GM03348 (cell line): ENCODE measurements at regions not wholly inside any gene's neighbourhood (a gene's known extent, or its start where the extent isn't known, plus 50 kb on each side); places are given as distances from the start of the nearest gene placed in this dataset.
"Not testable (repeated sequence)": the region's sequence is repeated elsewhere in the genome, so short reads cannot be mapped to it uniquely, and the experiment has no call there.

Experiments used
- DNase-seq: peaks from one replicate; pipeline ENCODE4 v3.0.0; 2012; ENCODE audit warnings: low spot score

DNA sequence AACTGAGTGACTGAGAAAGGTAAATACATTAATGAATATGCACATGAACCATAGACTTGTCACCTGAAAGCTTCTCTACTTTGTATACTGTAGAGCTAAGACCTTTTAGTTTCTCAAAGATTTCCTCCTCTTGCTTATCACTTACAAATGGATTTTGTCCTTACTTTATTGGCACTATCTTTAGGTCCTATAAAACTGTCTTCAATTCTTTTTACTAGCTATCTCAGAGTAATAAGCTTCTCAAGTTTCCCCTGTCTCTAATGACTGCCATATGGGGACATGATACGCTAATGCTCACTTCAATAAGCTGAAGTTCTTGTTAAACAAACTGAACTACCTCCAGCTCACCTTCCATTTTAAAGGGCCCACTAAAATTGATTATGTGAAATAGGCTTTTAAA is 468.2 kb upstream of the CCDC196 start:
- no peak for DNase-seq

DNA sequence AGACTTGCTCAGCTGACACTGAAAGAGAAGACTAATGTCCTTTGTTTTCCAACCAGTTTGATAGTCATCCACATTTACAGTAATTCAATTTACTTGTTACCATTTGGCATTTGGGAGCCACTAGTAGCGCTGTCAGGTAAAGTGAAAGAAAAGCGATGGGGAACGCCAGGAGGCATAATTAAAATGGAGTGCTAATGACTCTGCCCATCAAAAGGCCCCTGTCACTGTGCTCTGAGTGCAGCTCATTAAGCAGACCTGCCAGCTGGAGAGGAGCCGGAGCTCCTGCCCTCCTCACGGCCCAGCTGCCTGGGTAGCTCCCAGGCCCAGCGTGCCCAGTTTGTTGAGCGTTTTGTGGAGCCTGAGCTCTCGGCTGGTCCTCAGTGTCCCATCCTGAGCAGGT is 463.6 kb upstream of the CCDC196 start:
- no peak for DNase-seq

DNA sequence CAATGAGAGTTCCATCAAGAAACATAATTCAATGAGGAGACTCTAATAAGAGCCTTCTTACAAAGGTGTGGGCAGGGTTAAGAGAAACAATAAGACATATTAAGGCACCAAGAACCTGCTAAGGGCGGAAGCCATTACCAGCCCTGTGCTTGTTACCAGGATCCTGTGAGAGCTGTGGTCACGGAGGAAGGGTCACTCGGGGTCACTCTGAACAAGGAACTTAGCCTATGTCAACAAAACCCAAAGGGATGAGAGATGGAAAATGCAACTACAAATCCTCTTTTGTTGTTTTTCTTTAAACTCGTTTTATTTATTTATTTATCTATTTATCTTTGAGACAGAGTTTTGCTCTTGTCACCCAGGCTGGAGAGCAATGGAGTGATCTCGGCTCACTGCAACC is 460.4 kb upstream of the CCDC196 start:
- no peak for DNase-seq

DNA sequence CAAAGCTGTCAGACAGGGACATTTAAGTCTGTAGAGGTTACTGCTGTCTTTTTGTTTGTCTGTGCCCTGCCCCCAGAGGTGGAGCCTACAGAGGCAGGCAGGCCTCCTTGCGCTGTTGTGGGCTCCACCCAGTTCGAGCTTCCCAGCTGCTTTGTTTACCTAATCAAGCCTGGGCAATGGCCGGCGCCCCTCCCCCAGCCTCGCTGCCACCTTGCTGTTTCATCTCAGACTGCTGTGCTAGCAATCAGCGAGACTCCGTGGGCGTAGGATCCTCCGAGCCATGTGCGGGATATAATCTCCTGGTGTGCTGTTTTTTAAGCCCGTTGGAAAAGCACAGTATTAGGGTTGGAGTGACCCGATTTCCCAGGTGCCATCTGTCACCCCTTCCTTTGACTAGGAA is 454.2 kb upstream of the CCDC196 start:
- not testable (repeated sequence) for DNase-seq

DNA sequence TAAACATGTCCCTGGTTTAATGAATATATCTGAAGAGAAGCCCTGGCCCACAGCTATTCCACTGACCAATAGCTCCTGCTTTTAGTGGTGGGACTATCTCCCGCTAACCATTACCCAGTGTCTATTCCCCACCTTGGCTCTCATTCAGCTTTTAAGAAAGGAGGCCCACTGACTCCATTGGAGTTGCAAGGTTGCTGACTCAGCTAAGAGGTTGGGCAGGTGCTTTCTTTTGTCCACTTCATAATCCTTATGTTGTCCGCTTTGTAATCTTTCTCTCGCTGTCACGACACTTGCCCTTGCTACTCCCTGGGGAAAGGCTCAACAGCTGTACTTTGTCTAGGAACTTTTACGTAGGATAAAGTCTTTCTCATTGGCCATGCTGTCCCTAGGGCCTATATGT is 453.4 kb upstream of the CCDC196 start:
- DNase-seq, result no peak

DNA sequence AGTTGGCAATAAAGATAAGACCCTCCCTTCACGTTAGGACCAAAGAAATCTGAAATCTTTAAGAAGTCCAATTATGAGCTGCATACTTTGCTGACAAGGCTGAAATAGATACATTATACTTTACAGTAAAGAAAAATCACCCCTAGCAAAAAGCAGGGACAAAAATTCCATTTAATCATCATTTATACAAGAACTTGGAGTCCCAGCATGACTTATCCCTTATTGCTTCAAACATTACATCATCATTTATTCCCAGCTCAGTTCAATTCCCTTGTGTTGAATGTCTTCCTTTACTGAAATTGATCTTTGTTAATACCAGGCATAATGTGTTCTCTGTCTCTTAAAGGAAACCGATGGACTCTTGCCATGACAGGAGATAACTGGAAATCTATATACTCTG is 449.6 kb upstream of the CCDC196 start:
- no peak for DNase-seq

DNA sequence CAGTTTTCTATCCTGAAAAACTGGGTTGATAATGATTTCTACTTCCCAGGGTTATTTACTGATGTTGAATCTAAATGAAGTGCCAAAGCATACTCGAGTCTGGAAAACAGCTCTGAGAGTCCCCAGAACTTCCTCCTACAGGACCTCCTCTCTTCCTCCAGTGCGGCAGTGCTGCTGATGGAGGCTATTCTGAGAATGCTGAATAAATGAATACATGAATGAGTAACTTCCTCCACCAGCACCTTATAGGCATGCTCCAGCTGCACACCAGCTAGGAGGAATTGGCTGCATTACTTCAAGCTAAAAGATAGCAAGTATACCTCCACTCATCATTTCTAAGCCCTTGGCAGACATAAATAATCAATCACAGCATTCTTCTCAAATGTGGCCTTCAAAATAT is 448.8 kb upstream of the CCDC196 start:
- DNase-seq, result no peak

DNA sequence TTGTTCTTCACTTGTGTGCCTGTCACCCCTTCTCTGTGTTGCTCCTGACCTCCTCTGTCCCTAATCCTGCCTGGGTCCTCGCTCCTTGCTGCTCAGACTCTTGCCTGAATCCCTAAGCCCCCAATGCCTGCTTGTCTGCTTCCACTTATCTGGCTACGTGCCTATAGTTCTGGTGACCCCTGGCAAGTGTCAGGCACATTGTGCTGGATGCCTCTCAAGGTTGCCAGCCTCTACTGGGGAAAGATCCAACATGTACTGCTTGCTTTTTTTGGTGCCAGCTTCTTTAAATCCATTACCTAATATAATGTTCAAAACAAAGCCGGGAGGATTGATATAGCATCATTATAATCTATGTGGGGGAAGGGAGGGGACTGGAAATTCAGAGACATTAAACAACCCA is 448.0 kb upstream of the CCDC196 start:
- DNase-seq, result no peak

DNA sequence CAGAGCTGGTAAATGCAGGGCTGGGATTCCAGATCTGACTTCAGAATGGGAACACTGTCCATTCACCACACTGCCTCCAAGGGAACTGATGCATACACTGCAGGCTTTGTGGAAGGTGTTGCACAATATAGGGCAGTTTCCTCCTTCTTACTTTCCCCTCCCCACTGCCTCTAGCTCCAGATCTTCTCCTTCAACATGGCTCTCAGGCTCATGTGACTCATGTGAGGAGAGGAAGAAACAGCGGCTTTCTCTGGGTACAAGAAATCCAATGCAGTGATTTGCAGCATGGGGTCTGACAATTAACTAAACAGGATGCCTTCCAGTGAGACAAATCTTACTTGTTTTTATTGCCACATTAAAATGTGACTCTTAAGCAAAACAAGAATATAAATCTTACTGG is 447.6 kb upstream of the CCDC196 start:
- peak; percentile 67 for DNase-seq

DNA sequence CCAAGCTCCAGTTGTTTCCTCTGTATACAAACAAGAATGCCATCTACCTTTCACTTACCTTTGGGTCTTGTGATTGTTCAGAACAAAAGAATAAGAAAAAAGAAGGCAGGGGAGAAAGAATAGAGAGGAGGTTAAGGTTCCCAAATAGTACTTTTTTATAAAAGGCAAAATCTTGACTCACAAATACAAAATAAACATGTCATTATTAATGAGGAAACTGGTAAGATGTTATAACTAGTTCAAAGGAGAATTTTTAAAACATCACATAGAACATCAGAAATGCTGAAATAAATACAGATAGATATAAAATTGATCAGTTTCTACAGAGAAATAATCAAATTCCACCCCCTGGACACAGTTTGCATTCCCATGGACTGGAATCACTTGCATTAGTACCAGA is 446.7 kb upstream of the CCDC196 start:
- DNase-seq, result no peak

DNA sequence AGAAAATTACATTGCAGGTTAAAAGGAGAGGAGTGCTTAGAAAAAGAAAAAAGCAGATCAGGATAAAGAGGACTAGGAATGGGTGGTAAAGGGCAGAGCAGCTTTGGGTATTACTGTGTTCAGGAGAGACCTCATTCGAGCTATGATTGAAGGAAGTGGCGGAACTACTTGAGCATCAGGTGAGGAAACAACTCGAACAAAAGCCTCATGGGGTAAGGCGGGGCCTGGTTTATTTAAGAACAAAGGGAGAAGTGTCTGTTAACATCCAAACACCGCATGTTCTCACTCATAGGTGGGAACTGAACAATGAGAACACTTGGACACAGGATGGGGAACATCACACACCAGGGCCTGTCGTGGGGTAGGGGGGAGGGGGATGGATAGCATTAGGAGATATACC is 444.6 kb upstream of the CCDC196 start:
- no peak for DNase-seq

DNA sequence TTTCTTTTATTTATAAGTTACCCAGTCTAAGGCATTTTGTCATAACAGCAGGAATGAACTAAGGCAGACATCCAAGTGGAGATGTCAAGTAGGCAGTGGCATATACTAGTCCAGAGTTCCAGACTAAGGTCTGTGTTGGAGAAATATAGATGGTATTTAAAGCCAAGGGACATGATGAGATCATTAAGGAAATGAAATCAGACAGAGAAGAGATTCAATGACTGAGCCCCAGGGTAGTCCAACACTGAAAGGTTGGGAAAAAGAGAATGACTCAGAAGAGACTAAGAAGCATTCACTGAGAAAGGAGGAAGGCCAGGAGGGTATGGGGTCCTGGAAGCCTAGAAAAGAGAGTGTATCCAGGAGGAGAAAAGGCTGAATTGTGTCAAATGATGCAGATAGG is 442.2 kb upstream of the CCDC196 start:
- peak; percentile 17 for DNase-seq

DNA sequence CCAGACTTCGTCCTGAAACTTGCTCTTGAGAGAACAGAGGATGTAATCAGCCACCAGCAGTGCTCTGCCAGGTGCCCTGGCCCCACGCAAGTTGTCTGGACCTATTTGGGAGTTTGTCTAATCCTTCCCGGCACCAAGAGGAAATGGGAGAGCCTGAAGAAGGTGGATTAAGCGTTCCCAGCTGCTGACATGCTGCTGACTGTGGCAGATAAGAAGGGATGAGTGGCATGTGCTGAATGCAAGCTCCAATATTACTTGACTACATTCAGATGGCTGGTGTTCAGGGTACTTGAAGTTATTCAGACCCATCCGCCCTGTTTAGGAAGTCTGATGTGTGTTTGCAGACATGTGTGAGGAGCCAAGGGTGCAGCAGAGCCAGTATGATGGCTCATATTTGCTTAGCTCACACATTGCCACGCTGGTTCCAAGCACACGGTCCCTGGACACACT is 440.6 kb upstream of the CCDC196 start:
- peak; percentile 40 for DNase-seq

DNA sequence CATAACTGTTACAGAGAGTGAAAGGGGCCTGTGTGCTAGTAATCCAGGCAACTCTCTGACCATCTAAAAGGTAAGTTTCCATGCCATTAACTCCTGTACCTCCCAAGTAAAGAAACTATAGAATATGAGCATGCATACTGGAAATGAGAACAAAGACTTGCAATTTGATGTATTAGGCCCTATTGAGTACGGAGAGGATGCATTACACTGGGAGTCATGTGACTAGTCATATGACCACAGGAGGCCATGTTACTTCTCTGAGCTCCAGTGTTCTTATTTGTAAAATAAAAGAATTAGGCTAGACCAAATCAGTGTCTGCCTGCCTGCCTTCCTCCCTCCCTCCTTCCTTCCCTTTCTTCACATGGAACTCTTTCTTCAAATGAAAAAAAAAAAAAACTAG is 440.1 kb upstream of the CCDC196 start:
- DNase-seq, result no peak

DNA sequence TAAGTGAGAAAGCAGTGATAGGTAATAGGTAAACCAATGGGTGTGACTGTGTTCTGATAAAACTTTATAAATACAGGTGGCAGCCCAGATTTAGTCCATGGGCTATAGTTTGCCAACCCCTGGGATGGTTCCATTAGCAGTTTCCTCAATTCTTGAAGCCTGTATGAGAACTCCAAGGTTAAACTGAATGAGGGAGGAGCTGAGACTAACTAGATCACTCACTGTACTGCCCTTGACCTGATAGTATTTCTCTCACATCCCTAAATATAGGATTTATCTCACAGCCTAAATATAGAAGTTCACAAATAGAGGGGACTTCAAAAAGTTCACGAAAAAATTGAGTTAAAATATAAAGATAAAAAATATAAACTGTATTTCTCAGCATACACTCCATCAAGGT is 439.6 kb upstream of the CCDC196 start:
- DNase-seq, result no peak

DNA sequence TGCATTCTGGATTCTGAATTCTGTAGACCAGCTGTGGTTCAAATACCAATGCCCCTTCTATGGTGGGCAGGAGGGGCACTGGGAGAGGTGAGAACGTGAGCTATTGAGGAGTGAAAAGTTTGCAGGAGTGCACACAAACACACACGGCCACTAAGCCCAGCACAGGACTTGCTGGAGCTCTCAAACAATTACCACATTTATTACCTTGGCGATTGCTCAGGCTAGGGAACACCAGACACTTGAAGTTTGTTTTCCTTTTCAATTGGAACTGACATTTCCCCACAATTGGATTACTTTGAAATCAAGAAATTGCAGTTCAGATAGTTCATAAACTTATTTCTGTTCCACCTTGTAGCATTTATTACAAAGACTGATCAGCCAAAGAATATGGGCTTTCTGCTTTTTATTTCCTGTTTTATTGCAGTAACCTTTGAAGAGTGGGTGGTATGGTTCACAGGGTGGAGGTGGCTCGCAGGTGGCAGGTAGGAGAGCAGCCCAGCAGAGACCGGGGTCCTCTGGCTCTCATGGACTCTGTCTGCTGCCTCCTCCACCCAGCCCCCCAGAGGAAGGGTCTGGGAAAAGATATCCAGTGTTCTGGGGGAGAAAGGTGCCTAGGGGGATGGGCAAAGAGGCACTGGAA is 429.8 kb upstream of the CCDC196 start:
- no peak for DNase-seq

DNA sequence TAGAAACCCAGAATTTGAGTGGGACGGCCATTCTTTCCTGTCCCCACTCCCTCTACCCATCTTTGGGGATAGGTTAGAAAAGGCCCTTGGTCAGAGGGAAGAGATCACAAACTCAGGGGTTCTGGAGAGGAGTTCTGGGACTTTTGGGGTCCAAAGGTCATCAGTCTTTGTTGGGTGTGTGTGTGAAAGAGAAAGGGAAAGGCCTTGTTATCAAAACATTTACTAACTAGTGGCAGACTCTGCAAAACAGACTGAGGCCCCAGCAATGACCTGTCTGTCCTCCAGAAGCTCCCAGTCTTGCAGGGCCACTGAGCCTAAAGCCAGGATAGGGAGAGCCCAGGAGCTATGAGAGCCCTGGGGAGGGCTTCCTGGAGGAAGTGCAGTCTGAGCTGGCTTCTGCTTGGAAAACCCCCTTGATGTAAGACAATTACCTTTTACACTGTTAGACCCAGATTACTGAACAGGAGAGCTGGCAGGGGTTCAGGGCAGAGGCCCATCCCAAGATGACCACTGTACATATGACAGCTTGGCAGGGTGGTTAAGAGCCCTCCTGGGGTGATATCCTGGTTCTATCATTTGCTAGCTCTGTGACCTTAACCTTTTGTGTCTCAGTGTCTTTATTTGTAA is 429.1 kb upstream of the CCDC196 start:
- no peak for DNase-seq

DNA sequence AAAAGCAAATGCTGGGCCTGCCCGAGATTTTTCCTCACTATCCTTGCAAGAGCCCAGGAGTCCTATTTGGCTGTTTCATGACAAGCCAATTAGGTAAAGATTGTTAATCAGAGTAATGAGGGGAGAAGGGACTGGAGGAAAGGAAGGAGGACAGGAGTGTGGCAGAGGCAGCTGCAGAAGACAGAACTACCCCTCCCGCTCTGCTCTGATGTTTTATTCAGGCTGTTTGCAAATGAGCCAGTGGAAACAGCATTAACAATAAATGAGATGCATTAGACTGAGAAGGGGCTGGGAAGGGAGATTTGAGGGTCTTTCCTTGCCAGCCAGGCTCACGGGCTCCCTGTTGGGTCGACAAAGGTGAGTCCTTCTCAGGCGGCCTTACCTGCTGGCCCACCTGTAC is 421.0 kb upstream of the CCDC196 start:
- DNase-seq, result no peak

DNA sequence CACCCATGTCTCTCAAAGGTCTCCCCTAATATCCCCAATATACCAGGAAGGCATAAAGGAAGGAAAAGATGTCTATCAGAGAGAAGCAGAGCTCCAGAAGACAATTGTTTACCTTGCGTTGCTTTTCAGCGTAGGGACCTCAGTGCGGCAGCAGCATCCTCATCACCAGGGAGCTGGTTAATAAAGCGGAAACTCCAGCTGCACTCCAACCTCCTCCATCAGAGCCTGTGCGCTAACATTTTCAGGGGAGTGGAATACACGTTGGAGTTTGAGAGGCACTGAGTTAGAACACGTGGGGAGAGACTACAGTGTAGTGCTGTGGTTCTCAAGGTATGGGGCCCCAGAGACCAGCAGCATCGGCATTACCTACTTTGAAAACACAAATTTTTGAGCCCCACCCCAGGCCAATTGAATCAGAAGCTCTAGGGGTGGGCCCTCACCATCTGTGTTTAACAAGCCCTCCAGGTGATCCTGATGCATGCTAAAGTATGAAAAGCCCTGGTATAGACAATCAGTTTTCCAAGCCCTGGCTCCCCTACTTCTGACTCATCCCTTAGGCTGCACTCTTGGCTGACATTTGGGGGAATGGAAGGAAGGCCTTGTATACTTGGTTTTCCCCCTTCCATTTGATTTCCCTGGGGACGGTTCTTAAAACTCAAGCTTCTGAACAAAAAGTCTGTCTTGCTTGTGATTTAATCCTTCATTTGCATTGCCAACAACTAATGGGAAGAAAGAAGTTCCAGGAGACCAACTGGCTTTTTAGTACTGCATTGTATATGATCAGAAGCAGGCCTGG is 419.0 kb upstream of the CCDC196 start:
- DNase-seq, result peak; percentile 40

DNA sequence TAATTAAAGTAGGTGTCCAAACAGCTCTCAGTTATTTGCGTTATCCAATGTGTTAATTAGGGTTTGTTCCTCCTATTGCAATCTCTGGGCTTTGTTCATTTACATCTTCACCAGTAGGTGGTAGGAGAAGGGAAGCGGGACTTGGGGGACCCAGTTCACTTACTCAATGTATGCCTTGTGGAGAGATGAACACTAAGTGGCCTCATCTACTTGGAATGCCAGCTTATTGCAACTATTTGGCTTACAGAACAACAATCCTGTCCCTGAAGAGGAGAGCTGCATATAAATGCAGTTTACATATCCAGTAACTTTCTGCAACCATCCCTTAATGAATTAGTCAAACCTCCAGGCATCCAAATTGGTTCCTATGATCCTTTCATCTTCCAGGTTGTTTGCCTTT is 417.1 kb upstream of the CCDC196 start:
- peak; percentile 16 for DNase-seq

DNA sequence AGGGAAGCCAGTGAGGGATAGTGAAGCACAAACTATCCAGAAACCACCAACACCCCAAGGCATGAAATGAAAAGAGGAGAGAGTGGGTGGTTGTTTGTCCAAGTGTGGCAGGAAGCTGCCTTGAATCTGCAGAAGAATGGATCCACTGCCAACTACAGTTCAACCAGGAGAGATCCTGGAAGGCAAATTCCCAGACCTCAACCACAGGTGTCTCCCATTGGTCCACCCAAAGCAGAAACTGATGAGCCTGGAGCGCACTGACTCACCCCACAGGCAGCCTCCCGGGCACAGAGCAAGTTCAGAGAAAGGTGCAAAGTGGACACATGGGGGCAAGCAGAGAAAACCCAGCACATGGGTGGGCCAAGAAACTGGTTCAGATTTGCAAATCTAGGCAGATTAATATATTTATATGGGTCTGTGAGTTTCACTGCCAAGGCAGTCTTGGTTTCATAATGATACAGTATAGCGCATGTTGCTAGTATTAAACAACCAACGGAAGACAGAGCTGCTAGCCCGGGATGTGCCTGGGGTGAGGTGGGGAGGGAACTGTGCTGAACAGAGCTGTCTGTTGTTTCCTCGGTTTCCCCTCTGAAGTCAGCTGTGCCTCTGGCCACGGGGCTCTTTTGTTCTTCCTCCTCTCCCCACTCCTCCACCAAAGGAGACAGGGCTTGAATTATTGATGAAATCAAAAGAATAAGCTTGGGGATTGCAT is 416.2 kb upstream of the CCDC196 start:
- no peak for DNase-seq

DNA sequence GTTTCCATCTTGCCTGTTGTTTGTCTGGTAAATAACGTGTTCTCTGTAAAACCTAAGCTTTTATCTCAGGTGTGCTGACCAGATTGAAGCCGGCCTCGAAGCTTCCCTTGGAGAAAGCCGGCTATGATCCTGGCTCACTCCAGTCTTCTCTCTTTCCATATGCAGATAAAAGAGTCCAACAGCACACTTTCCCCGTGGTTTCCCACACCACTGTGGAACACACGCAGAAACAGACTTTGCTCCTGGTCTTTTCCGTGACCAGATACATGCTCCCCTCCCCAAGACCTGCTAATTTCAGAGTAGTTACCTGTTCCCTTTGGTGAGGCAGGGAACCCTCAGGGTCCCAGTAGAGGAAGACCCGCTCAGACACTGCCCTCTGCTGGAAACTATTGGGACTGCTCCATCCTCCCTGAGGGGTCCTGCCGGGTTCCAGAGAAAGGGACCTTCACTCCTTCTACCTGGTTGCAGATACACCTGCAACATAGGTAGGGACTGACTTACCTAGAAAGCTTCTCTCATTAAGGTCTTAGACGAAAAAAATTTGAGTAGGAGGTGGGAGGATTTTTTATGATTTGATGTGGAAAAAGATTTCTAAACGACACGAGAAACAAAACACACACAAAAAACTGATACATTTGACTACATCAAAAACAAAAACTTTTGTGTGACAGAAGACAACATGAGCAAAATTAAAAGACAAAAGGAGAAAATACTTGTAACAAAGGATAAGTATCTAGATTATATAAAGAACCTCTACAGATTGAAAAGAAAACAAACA is 415.4 kb upstream of the CCDC196 start:
- peak; percentile 59 for DNase-seq
